Activated CD4-positive, alpha-beta T cell treated with anti-CD3 and anti-CD28 coated beads, Interleukin-2, Interleukin-6, amounts not matched to agents 100 ng/mL and 50 ng/mL, durations not matched to agents 16 hours and 8 hours (primary cell): ENCODE measurements at regions not wholly inside any gene's neighbourhood (a gene's known extent, or its start where the extent isn't known, plus 50 kb on each side); places are given as distances from the start of the nearest gene placed in this dataset.

Experiments
- DNase-seq: peaks from one replicate; pipeline ENCODE4 v3.0.0-alpha.2; 2020

GRCh38 chr5:86786955-86787354 lies 169.2 kb downstream of the COX7C start:
- no peak for DNase-seq

- DNase-seq: no peak
Measured at GRCh38 chr5:86795659-86796058, 177.9 kb downstream of the COX7C start.

- DNase-seq: no peak
Measured at GRCh38 chr5:86797677-86798076, 179.9 kb downstream of the COX7C start.

- DNase-seq: no peak
Measured at GRCh38 chr5:86806206-86806605, 188.5 kb downstream of the COX7C start.

- no peak for DNase-seq
Measured at GRCh38 chr5:86807046-86808031, 189.6 kb downstream of the COX7C start.

GRCh38 chr5:86814315-86814714 lies 196.6 kb downstream of the COX7C start:
- DNase-seq: no peak

GRCh38 chr5:86814907-86815306 lies 197.2 kb downstream of the COX7C start:
- no peak for DNase-seq

- DNase-seq: no peak
Measured at GRCh38 chr5:86824637-86825036, 206.9 kb downstream of the COX7C start.

- DNase-seq: no peak
Measured at GRCh38 chr5:86831128-86831527, 213.4 kb downstream of the COX7C start.

GRCh38 chr5:86833868-86834267 lies 216.1 kb downstream of the COX7C start:
- DNase-seq: no peak

GRCh38 chr5:86837610-86838009 lies 219.9 kb downstream of the COX7C start:
- DNase-seq: no peak

- DNase-seq: no peak
Measured at GRCh38 chr5:86838083-86838482, 220.3 kb downstream of the COX7C start.

- no peak for DNase-seq
Measured at GRCh38 chr5:86841000-86841644, 223.4 kb downstream of the COX7C start.

GRCh38 chr5:86858442-86858841 lies 240.7 kb downstream of the COX7C start:
- no peak for DNase-seq

GRCh38 chr5:86861512-86861911 lies 243.8 kb downstream of the COX7C start:
- DNase-seq: no peak

- DNase-seq: no peak
Measured at GRCh38 chr5:86862093-86862492, 244.4 kb downstream of the COX7C start.

- no peak for DNase-seq
Measured at GRCh38 chr5:86864051-86864450, 246.3 kb downstream of the COX7C start.

GRCh38 chr5:86865256-86865785 lies 247.6 kb downstream of the COX7C start:
- no peak for DNase-seq

GRCh38 chr5:86866036-86866435 lies 248.3 kb downstream of the COX7C start:
- DNase-seq: no peak

- no peak for DNase-seq
Measured at GRCh38 chr5:86869268-86869667, 251.5 kb downstream of the COX7C start.

GRCh38 chr5:86875539-86875938 lies 257.8 kb downstream of the COX7C start:
- no peak for DNase-seq

GRCh38 chr5:86878250-86878649 lies 260.5 kb downstream of the COX7C start:
- no peak for DNase-seq

GRCh38 chr5:86879086-86879485 lies 261.3 kb downstream of the COX7C start:
- no peak for DNase-seq

- no peak for DNase-seq
Measured at GRCh38 chr5:86880344-86880743, 262.6 kb downstream of the COX7C start.
